ENCODE measurements at regions not wholly inside any gene's neighbourhood (a gene's known extent, or its start where the extent isn't known, plus 50 kb on each side); places are given as distances from the start of the nearest gene placed in this dataset.
"Not testable (repeated sequence)": the region's sequence is repeated elsewhere in the genome, so short reads cannot be mapped to it uniquely, and the experiment has no call there.

DNA sequence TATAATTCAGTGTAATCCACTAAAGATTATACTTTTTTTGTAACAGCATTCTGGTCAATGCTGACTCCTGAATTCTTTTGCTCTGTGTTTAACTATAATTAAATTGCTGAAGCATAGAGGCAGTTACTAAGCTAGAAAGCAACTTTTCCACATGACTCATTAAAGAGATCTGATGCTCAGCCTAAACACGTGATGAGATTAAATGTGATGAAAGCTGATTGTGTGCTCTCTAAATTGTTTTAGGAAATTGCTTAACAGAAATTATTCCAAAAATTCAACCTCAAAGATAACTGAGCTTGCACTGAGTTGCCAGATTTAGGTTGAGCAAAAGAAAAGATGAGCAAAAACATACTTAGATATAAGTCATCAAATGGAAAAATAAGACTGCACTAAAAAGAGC lies 1033.6 kb downstream of the FAM181B start:
- DNase-seq, result no peak

DNA sequence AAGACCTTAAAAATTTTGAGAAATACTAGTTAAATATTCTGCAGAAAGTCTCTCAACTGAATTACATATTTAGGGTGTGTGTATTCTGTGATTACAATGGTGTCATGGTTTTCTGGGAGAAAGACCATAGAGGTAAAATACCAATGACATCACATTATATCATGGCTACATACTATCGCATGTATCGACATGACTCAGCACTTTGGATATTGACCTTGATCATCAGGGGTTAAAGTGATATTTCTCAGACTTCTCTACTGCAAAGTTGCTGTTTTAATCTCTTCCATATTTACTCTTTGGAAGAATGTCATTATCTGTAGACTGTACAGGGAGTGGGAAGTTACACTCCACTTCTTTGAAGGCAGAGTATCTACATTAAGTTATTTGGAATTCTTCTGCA lies 1046.6 kb downstream of the FAM181B start:
- no peak for DNase-seq

DNA sequence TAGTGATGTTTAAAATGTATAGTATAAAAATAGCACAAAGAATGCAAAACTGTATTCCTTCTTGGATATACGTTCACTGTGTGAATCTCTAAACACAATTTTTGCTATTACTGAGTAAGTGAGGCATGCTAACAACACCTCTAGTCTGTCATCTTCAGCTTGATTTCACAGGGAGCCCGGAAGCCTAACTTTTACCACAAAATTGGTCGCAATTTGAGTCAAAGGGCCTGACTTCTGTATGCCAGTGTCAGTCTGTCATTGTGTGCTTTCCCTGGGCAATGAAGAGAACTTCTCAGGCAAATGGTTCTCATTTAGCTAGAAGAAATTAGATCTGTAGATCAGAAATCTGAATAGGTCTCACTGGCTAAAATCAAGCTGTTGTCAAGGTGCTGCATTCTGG lies 1059.5 kb downstream of the FAM181B start:
- DNase-seq, result no peak

DNA sequence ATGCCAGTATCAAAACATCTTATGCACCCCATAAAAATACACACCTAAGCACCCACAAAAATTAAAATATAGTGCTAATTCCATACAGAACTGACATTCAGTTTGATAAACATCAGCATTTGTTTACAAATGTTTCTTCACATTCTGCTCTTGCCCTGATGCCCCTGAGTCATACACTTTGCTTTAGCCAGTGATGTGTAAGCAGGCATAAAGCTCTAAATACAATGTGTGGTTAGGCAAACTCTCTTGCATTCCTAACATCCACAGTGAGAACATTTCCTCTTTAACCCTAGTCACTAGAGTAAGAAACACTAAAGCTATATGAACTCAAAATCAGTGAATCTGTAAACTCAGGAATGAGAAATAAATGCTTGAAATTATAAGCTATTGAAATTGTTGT lies 1060.7 kb downstream of the FAM181B start:
- DNase-seq, result no peak

DNA sequence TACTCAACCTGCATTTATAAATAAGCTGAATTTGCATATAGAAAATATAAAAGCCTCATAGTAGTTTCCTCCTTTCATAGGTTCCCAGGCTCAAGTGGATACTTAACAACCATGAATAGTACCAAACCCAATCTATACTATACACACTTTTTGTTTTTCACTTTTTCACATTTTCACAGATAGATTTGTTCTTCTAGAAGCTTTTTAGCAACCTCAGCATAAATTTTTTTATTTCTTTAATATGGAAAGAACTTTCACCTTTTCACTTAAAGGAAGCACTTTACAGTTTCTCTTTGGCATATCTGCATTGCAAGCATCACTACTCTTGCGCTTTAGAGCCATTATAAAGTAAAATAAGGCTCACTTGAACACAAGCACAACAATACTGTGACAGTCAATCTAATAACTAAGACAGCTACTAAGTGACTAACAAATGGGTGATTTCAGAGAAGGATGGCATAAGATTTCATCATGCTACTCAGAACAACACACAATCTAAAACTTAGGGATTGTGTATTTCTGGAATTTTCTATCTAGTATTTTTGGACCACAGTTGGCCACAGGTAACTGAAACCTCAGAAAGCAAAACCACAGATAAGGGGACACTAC lies 1063.6 kb downstream of the FAM181B start:
- DNase-seq, result no peak

DNA sequence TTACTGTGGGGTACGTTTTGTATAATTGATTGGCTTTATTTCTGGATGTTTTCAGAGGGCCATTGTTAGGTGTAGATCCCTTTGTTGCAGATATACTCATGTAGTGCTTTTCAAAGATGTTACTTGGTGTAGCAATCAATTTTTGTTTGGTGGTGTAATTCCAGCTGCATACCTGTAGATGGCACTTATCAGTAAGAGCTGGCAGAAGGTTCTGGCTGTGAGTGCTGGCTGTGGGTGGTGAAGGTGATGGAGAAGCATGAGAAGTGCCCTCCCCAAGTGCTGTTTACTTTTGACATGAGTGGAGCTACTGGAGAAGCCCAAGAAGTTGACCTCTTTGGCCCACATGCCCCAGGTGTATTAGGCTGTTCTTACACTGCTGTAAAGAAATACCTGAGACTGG lies 1074.9 kb downstream of the FAM181B start:
- DNase-seq, result no peak

DNA sequence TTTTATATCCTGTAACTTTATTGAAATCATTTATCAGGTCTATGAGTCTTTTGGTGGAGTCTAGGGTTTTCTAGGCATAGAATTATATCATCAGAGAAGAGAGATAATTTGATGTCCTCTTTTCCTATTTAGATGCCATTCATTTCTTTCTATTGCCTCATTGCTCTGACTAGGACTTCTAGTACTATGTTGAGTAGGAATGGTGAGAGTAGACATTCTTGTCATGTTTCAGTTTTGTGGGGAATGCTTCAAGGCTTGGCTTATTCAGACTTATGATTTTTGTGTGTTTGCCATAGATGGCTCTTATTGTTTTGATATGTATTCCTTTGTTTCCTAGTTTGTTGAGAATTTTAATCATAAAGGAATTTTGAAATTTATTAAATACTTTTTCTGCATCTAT lies 1078.3 kb downstream of the FAM181B start:
- DNase-seq, result no peak

DNA sequence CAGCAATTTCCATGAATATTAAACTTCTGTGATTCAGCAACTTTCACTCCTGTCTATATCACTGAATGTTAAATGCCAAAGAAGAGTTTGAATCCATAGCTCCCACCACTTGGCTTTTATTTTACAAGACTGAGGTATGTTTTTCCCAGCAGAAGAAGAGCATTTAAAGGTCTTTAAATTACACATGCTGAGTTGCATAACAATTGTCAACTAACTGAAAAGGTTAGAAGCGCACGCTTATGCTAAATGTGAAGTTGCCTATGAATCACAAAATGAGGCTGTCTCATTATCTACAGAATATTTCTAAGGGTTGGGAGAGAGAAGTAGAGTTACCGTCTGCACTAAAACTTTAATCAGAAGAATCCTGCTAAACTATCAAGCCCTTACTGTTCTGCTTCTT lies 1086.3 kb downstream of the FAM181B start:
- DNase-seq, result no peak

DNA sequence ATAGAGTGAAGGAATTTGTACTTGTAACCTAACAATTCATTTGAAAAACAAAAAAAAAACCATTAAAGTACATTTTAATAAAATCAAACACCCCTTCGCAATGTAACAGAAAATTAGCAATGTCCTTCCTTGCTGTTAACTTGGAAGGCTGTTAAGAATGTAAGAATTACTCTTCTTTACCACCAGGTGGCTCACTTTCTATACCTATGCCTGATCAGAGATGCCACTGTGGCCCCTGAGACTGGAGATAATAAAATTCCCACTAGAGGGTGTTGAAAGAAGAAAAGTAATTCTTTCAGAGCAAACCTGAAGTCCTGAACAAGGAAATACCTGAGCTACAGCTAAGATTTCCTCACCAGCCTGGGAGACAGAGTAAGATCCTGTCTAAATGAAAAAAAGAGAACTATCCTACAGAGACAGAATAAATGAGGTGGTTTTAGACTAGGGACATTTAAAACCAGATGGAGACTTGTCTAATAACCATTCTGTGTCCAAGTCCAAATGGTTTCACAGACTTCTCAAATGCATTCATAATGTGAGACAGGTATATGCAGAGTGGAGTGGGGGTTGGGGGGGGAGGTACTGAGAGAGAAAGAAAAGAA lies 1089.3 kb downstream of the FAM181B start:
- peak in 1 of 2 experiments; percentile 7 for DNase-seq

DNA sequence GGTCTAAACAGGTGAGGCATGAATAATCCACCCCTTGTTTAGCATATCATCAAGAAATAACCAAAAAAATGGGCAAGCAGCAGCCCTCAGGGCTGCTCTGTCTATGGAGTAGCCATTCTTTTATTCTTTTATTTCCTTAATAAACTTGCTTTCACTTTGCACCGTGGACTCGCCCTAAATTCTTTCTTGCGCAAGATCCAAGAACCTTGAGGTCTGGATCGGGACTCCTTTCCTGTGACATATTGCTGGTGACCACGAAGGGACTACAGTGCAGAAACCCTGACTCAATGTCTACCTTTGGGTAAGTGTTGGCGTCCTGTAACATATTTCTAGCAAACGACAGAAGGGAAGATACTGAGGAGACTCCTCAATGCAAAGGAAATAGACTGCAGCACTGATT lies 1099.2 kb downstream of the FAM181B start:
- no peak for DNase-seq

DNA sequence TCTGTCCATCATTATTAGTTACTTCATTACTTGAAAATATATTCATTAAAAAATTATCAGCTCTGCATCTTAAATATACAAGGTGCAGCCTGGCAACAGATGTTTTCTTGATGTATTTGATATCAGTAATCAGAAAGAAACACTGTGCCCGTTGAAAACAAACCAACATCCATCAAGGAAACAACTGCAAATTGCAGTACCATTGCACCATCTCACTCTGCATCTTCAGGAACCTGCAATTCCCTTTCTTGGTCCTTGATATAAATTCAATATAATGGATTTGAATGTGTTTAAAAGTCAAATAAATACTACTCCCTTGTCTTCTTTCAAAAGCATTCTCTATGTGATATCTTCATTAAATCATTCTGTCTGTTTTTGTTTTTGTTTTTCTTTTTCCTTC lies 1131.2 kb downstream of the FAM181B start:
- DNase-seq, result no peak

DNA sequence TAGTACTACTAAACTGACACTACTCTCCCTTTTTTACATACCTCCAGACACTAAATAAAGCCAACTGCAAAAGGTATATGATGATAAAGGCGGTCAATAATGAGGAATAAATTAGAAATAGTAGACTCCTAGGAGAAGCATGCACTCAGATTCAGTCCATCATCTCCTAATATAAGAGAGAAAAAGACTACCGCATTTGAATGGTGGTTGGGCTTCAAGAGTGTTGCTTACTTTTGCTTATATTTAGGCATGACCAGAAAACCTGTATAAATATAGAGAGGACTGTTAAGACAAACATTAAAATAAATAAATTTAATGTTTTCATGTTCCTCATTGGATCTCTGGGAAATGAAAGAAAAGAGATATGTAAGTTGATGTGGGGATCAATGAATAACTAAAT lies 1137.0 kb downstream of the FAM181B start:
- no peak for DNase-seq

DNA sequence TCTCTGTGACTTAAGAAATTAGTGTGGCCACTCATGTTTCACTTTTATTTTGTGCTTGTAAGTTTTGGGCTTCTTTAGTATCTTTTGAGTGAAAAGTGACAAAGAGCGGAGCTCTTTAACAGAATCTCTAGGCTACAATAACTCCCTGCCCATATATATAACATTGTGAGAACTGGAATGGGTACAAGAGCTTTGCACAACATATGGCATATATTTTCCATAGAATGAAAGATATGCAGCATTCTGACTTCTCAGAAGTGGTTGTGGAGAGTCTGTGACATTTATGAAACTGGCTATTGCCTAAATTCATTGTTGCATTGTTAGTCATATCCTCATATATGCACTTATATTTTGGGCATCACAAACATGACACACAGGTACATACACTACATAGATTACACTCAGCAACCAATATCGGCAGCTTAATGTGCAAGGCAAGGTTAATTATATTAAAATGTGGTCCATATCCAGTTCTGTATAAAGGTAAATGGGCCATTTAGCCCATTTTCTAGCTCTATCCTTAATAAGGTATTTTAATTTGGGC lies 1148.2 kb downstream of the FAM181B start:
- no peak for DNase-seq

DNA sequence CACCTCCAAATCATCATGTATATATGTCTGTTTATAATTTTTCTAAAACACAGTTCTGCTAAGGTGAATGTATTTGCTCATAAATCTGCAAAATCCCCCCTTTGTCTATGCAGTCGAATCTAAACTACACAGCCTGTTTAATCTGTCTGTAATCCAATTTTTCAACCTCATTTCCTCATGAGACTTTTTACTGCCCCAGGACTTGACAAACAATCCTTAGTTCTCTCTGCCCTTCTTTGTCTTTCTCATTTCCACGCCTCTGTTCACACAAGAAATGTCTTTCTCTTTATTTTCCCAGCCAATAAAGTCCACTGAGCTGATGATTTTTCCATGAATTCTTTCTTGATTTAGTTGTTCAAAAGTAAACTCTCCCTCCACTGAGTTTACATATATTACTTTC lies 1154.3 kb downstream of the FAM181B start:
- no peak for DNase-seq

DNA sequence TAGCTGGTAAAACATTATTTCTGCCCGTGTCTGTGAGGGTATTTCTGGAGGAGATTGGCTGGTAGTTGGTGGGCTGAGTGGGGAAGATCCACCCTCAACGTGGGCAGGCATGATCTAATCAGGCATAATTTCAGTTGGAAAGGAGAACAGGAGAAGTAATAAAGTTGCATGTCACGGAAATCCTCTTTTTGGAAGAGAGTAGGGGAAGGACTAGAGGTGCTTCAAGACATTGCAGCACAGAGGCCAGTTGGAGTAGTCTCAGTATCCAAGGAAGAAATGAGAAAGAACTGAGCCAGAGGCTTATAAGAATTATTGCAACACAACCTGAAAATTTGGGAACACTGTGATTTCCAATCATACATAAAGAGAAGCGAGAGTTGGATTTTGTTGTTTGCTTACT lies 1155.1 kb downstream of the FAM181B start:
- no peak for DNase-seq

DNA sequence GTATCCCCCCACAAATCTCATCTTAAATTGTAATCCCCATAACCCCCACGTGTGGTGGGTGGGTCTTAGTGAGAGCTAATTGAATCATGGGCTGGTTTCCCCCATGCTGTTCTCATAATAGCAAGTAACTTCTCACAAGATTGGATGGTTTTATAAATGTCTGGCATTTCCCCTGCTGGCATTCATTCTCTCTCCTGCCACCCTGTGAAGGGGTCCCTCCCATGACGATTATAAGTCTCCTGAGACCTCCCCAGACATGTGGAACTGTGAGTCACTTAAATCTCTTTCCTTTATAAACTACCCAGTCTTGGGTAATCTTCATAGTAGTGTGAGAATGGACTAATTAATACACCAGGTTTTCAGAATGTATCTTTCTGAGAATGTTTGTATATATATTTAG lies 1159.4 kb downstream of the FAM181B start:
- no peak for DNase-seq

DNA sequence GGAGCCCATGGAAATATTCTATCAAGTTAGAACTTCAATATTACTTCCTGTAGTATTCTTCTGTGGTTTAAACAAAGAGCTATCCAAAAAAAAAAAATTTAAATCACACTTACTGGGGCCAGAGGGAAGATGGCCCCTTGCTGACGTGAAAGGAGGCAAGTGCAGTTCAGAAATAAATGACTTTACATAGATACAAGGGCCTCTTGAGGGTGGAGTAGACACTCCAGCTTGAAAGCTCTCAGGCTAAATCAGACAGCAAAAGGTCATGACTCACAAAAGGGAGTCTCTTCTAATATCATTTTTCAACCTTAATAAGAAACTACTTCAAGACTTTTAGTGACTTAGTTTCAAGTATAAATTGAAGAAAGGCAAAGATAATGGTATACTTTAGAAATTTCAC lies 1160.3 kb downstream of the FAM181B start:
- peak in 1 of 2 experiments; percentile 26 for DNase-seq

DNA sequence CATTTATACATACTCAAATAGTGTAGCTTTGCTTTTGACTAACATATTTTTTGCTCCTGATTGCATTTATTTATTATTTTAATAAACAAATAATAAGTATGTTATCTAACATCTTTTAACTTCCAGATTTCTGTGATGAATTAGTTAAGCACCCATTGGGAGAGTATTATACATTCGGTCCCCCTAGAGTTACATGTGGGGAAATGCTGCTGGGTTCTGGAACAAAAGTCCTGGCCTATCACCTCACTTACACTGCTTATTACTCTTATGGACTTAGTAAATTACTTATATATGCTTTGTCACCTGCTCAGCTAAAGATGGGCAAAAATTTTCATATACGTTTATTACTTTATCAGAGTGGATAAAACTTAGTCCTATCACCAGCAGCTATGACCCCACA lies 1163.0 kb downstream of the FAM181B start:
- DNase-seq, result no peak

DNA sequence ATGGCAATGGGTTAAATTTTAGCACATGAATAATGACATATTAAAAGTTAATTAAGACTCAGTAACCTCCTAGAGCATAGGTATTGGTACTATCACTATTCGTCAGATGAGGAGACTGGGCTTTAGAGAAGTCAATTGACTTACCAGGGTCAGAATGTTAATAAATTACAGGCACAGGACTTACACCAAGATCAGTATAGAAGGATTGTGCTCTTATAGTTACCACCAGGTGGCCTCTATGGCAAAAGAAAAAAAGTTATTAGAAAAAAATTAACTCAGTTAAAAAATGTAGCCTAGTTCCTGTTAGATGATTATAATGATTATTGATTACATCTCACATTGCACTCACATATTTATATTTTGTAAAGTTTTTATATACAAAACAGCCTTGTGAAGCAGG lies 1163.7 kb downstream of the FAM181B start:
- no peak for DNase-seq

DNA sequence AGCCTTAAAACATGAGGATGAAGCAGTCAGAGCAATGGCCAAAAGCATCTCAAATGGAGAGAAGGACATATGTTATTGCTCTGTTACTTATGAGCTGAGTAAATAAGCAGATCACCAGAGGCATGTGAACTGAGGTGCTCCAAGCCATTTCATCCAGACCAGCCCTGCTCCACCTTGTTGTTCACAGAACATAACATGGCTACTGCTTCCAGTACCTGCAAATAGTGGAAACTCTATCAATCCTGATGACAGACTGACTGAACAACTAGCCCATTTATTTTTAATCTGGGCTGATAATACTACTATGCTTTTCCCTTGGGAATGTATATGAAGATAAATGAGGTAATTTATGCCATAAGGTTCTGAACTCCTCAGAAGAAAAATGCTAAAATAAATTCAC lies 1164.7 kb downstream of the FAM181B start:
- no peak for DNase-seq

DNA sequence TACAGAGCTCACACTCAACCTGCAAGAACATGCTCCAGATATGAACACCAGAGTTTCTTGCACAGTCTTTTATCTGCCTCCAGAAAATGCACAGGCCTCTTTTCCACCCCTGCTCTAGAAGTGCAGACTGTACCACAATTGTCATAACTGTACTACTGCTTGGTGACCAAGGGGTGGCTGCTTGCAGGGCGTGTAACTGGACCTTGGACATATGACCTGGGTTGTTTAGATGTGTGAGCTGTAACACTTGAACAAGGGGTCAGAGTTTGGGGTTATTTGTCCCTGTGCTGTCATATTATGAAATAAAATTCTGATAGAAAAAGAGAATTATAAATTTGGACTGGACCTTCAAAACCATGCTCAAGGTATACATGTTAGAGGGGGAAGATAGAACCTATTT lies 1185.5 kb downstream of the FAM181B start:
- DNase-seq, result no peak

DNA sequence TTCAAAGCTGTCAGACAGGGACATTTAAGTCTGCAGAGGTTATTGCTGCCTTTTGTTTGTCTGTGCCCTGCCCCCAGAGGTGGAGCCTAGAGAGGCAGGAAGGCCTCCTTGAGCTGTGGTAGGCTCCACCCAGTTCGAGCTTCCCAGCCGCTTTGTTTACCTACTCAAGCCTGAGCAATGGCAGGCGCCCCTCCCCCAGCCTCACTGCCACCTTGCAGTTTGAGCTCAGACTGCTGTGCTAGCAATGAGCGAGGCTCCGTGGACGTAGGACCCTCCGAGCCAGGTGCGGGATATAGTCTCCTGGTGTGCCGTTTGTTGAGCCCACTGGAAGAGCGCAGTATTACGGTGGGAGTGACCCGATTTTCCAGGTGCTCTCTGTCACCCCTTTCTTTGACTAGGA lies 1193.9 kb downstream of the FAM181B start:
- DNase-seq, result not testable (repeated sequence)

DNA sequence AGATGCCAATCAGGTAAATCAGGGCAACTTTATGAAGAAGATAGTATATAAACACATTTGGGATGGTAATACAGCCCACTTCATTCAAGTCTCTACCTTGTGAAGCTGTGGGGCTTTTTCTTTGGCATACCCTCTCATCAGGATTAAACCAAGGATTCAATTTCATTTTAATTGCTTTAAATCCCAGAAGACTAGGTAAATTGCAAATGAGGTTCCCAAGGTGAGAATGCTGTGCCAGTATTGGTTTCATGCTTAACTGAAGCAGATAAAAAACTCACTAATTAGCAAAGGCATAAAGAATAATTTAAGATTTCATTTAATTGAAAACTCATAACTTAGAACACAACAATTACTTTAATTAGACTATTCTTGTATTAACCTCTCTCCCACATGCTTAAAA lies 1218.1 kb downstream of the FAM181B start:
- DNase-seq, result no peak

DNA sequence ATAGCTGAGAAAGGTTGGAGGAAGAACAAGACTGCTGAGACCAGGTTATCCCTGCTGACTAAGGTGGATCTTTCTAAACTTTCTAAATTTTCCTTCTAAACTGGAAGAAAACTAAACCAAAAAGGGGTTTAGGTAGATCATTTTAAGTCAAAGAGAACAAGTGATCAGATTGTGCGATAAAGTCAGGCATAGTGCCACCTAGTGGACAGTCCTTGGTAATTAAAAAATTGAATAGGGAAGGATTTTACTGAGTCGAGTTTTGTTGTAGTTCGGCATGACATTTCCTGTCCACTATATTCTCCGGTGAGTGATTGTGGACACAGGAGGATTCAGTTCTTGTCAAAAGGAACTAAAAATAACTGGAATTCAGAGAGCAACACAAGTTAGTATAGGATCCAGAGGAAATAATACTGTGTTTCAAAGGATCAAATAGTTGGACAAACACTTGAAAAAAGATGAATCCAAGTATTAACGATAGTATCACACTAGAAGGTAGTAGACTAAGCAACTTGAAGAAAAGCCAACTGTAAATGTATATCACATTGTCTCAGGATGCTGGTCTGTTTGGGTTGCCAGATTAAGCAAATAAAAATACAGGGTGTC lies 1236.4 kb downstream of the FAM181B start:
- DNase-seq, result no peak

DNA sequence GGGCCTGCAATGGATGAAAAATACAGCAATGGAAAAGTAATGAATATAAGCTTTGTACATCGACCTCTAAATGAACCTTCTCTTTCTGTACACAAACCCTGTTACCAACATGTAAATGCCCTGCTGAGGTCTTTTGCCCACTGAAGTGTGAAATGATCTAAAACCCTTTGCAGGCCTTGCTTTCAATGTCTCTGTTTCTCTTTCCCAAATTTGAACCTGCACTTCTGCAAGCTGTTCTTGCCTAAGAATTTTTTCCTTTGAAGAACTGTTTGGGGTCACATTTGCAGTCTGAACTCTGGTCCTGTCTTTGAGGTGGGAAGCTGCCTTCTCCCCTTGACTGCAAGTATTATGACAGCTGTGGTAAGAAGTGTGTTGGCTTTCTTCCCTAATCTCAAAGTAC lies 1237.1 kb downstream of the FAM181B start:
- no peak for DNase-seq
